ENCODE measurements at regions not wholly inside any gene's neighbourhood (a gene's known extent, or its start where the extent isn't known, plus 50 kb on each side); places are given as distances from the start of the nearest gene placed in this dataset.

DNA sequence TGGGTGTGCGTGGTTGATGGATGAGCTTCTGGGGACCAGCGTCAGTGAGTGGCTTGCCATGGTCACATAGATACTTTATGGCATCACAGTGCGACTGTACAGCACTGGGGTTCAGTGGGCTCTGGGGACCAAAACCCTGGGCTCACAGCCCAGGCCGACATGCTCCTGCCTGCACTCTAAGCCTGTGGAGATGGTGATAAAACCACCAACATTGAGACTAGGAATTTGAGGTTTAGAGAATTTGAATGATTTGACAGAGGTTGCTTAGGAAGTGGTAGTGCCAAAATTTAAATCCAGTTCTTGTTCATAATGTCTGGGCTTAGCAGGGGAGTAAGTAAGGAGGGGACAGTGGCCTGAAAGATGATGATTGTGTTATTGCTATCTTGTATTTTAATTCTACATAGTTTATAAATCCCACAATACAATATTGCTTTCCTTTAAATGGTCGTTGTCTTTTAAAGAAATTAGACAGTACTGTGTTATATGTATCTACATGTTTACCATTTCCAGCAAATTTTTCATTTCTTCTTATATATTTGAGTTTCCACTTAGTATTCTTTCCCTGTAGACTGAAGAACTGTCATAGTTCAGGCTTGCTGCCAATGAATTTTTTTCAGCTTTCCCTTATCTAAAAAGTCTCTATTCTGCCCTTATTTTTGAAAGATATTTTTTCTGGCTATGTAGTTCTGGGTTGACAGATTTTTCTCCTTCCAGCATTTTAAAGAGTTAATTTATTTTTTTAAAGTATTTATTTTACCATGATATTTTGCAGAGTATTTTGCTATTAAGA, 235.4 kb upstream of the RGMA start:
- no peak overlapping the region for H3K4me3 ChIP-seq
- H3K9me3 ChIP-seq (replicated peaks) = no peaks in the 10 kb centered on the region
- H3K36me3 ChIP-seq = no peaks in the 10 kb centered on the region
- no peak for DNase-seq (ENCODE audit: low read depth in 1 of 2, low spot score in 2 of 2)
- no peak overlapping the region for H3K27ac ChIP-seq
- H3K27me3 ChIP-seq (replicated peaks) = no peaks in the 10 kb centered on the region
- peaks cover 16% of the 10 kb centered on the region for H3K4me1 ChIP-seq (replicated peaks)

DNA sequence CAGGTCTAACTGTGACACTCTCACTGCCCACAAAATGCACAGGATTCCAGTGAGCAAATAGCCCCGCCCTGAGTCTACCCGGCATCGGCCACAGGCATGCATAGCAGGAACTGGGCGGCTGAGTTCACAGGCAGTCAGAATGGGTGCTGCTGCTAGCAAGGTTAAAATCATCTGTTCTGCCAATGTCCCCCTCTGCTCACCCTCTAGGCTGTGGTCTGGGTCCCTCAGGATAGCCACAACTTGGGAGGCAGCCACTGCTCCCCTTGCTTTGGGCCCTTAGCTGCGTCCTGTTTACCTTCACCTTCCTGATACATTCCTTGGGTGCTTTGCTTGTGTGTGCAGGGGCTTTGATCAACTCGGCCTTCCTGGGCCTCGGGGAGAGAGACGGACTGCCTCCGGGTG, 232.9 kb upstream of the RGMA start:
- DNase-seq (ENCODE audit: low read depth in 1 of 2, low spot score in 2 of 2) = peak; percentile 82

DNA sequence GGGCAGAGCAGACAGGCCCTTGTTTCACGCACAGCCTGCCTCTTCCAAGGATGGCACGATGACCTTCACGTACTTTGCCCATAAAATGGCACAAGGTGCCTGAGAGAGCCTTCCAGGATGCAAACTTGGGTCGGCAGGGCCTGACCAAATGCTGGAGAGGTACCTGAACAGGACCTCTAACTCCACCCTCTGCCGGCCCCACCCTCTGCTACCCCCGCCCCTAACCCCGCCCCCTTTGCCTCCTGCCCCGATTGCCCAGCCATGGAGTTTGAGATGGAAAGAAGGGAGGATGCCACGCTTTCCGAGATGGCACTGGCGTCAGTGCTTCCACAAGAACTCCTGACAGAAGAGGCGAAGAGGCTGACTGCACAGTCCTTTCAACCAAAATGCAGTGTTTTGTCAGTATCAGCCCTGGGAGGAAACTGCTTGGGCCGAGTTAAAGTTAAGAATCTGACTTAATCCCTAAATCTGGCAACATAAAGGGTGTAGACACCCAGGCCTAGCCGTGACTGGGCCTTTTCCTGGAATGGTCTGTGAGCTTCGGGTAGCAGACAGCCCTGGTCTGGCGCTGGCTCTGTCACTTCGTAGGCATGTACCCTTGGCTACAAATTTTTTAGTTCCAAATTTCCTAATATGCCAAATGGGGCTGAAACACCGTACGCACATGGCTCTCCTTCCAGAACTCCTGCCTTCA, 230.3 kb upstream of the RGMA start:
- H3K4me1 ChIP-seq (replicated peaks) = peaks cover 16% of the 10 kb centered on the region
- no peaks in the 10 kb centered on the region for H3K9me3 ChIP-seq (replicated peaks)
- no peak overlapping the region for H3K4me3 ChIP-seq
- no peak overlapping the region for H3K27ac ChIP-seq
- DNase-seq (ENCODE audit: low read depth in 1 of 2, low spot score in 2 of 2) = no peak
- no peaks in the 10 kb centered on the region for H3K27me3 ChIP-seq (replicated peaks)
- no peaks in the 10 kb centered on the region for H3K36me3 ChIP-seq

More for the DNA sequence above, 232.9 kb upstream of the RGMA start:
- Histone ChIP-seq H3K4me3 (no peak overlapping the region), H3K27ac (peak overlapping the region; percentile 70), H3K4me1 (replicated peaks) (peaks cover 16% of the 10 kb centered on the region), H3K27me3 (replicated peaks) (no peaks in the 10 kb centered on the region), H3K36me3 (no peaks in the 10 kb centered on the region), H3K9me3 (replicated peaks) (no peaks in the 10 kb centered on the region)

DNA sequence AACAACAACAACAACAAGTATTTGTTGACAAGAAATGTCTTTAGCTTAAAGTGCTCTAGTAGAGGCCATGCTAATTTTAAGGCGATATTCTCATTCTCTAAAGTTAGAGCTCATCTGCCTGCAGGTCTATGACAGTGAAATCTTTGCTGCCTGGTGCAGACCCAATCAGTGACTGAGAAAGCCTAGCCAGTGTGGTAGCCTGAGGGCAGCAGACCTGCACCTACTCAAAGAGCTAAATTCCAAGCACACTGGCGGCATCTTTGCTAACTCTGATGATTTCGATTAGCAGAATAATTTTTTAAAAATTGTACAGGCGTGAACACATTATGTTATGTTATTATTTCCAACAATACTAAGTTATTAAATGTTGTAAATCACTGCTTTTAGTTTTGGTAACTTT, 228.8 kb upstream of the RGMA start:
- H3K4me3 ChIP-seq = no peak overlapping the region
- H3K9me3 ChIP-seq (replicated peaks) = no peaks in the 10 kb centered on the region
- H3K27ac ChIP-seq = no peak overlapping the region
- no peaks in the 10 kb centered on the region for H3K27me3 ChIP-seq (replicated peaks)
- H3K36me3 ChIP-seq = no peaks in the 10 kb centered on the region
- H3K4me1 ChIP-seq (replicated peaks) = peaks cover 16% of the 10 kb centered on the region
- DNase-seq (ENCODE audit: low read depth in 1 of 2, low spot score in 2 of 2) = no peak

DNA sequence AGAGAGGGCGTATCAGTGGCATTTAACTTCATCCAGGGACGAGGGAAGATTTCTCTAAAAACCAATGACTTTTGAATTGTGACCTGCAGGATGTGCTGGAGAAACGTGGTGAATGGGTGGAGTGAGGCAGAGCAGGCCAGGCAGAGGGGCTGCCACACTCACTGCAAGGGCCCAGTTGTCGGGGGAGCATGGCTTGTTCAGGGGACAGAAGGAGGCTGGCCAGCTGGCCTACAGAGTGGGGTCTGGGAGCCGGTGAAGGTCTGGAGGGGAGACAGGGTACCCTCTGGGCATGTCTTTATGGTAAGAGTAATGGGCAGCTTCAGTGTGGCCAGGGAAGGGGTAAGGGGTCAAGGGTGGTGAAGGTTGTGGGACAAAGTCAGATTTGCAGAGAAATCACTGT, 225.2 kb upstream of the RGMA start:
- Histone ChIP-seq H3K4me3 (no peak overlapping the region), H3K36me3 (no peaks in the 10 kb centered on the region), H3K9me3 (replicated peaks) (no peaks in the 10 kb centered on the region; the same call in 1 of the 2 replicates), H3K27me3 (replicated peaks) (no peaks in the 10 kb centered on the region), H3K27ac (no peak overlapping the region), H3K4me1 (replicated peaks) (no peaks in the 10 kb centered on the region)
- DNase-seq (ENCODE audit: low read depth in 1 of 2, low spot score in 2 of 2) = no peak

DNA sequence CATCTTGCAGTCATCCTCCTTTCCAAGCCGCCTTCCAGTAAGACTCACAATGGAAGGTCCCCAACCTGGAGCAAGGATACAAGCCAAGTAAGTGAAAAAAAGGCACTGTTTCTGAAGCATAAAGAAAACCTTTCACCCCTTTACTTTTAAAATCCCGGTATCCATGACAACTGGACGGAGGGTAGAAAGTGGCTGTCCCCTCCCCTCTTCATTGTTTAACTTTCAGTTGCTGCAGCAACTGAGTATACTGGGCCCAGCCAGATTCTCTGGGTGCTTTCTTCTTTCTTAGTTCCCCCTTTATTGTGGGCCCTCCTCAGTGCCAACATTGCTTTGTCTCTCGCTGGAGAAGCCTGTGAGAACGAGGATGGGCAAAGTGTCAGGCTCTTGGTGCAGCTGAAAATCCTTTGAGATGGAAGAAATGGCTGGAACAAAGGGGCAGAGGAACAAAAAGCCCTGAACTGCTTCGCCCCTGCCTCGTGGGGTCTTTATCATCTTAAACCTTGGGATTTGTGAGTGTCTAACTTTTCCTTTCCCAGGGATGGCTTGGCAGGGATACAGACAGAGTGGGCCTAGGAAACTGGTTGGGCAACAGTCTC, 224.0 kb upstream of the RGMA start:
- Histone ChIP-seq H3K27me3 (replicated peaks) (no peaks in the 10 kb centered on the region), H3K27ac (no peak overlapping the region), H3K4me3 (no peak overlapping the region), H3K9me3 (replicated peaks) (no peaks in the 10 kb centered on the region; the same call in 1 of the 2 replicates), H3K36me3 (no peaks in the 10 kb centered on the region), H3K4me1 (replicated peaks) (no peaks in the 10 kb centered on the region)
- DNase-seq (ENCODE audit: low read depth in 1 of 2, low spot score in 2 of 2) = no peak

DNA sequence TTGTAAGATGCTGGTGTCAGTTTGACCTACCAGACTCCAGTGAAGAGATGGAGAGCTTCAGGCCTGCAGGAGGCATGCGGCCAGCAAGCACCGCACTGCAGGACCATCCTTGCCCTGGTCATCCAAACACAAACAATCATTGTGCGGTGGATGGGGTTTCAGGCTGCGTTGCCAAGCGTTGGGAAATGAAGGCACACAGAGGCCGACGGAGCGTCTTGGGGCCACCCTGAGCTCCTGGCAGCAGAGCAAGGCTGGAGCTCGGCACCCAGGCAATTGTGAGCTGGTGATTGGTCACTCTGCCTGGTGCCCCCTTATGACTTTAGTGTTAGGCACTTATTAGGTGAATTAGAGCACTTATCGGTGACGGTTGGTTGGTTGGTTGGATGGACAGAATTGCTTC, 222.6 kb upstream of the RGMA start:
- Histone ChIP-seq H3K27ac (no peak overlapping the region), H3K27me3 (replicated peaks) (no peaks in the 10 kb centered on the region), H3K9me3 (replicated peaks) (no peaks in the 10 kb centered on the region; the same call in 1 of the 2 replicates), H3K4me3 (no peak overlapping the region), H3K36me3 (no peaks in the 10 kb centered on the region), H3K4me1 (replicated peaks) (no peaks in the 10 kb centered on the region)
- peak in 1 of 2 experiments; percentile 25 for DNase-seq (ENCODE audit: low read depth in 1 of 2, low spot score in 2 of 2)

DNA sequence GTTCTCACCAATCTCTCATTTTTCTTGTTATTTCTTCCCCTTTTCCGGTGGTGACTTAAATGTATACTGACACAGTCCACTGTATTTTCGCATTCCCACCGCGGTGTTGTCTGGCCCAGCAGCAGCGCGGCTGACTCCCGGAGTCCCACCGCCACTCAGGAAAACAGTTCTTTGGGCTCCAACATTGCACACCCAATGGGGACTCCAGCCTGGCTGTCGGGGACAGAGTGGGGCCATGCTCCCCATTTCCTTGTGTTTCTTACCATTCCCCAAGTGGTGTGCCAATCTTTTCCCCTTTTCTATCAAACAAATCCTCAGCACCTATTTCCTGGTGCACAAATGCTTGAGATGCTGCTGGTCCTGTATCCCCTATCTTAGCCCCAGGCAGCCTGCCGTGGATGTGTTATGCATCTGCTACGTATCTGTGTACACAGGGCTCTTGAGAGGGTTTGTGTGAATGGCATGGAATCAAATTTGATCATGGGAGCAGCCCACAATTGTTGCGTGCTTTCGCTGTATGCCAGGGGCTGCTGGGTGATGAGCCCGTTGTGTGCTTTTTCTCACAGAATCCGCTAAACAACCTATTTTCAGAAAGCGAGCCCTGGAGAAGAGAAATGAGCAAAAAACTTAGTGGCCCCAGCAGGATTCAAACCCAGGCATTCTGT, 219.1 kb upstream of the RGMA start:
- DNase-seq (ENCODE audit: low read depth in 1 of 2, low spot score in 2 of 2) = peak in 1 of 2 experiments; percentile 6
- no peaks in the 10 kb centered on the region; the same call in 1 of the 2 replicates for H3K9me3 ChIP-seq (replicated peaks)

DNA sequence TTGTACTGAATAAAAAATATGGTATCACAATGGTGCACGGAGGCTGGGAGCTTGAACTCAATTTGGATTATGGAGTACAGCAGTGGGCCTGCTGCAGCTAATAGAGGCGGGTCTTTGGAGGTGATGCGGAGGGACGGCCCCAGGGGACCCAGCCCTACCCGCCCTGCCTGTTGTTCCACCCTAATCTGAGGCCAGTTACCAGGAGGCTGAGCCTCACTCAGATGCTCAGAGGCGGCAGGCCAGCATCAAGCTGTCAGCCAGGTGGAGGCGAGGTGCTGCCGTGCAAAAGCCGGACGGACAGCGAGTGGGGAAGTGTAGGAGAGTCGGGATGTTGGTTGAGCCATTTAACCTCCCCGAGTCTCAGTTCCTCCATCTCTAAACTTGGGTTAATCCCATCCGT, 218.5 kb upstream of the RGMA start:
- no peak overlapping the region for H3K4me3 ChIP-seq
- DNase-seq (ENCODE audit: low read depth in 1 of 2, low spot score in 2 of 2) = no peak
- no peaks in the 10 kb centered on the region for H3K36me3 ChIP-seq
- no peaks in the 10 kb centered on the region for H3K27me3 ChIP-seq (replicated peaks)
- H3K4me1 ChIP-seq (replicated peaks) = no peaks in the 10 kb centered on the region
- no peak overlapping the region for H3K27ac ChIP-seq
- no peaks in the 10 kb centered on the region; the same call in 1 of the 2 replicates for H3K9me3 ChIP-seq (replicated peaks)

More for the DNA sequence above, 219.1 kb upstream of the RGMA start:
- Histone ChIP-seq H3K27ac (no peak overlapping the region), H3K27me3 (replicated peaks) (no peaks in the 10 kb centered on the region), H3K4me1 (replicated peaks) (no peaks in the 10 kb centered on the region), H3K36me3 (no peaks in the 10 kb centered on the region), H3K4me3 (no peak overlapping the region)

DNA sequence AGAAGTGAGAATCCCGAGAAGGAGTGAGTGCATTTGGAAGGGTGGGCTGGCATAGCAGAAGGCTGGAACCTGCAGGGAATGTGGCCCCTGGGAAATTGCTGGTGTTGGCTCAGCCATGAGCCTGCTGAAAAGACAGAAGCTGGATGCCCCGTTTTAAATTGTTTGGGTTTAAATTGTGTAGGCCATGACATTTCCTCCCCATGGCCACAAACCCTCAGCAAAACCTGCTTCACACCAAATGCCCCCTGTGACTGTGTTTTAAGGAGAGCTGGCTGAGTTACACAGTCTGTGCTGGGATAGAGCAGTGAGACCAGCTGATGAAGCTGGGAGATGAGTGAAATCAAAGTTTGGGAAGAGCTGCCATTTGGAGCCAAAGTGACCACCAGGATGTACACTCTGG, 216.3 kb upstream of the RGMA start:
- DNase-seq (ENCODE audit: low read depth in 1 of 2, low spot score in 2 of 2) = no peak
- no peaks in the 10 kb centered on the region for H3K9me3 ChIP-seq (replicated peaks)
- H3K4me1 ChIP-seq (replicated peaks) = no peaks in the 10 kb centered on the region

DNA sequence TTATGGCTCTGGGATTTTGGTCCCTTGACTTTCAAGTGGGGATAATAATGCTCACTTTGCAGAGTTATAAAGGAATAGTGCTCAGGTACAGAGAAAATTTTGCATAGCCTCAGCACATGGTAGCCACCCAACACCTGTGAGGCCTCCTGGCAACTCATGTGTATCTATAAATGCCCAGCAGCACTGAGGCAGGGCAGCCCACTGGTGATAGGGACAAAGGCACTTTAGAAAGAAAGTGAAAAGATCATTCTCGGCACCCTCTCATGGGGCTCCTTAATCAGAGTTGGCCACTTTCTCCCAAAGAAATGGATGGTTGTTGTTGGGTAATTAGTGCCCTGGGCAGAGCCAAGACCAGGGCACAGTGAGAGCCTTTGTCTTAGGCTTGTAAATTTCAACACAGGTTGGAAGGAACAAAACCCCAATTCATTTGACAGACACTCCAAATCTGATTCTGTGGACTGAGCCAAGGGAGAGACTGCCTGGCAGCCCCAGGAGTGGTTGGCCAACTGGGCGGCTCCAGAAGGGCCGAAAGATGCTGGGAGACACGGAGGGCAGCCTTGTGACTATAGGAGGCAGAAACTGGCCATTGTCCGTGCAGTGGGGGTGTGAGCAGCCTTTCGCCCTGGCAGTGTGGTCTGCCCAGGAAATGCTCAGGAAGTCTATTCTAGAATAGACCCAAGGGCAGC, 213.2 kb upstream of the RGMA start:
- Histone ChIP-seq H3K36me3 (no peaks in the 10 kb centered on the region), H3K9me3 (replicated peaks) (no peaks in the 10 kb centered on the region; the same call in 1 of the 2 replicates)
- DNase-seq (ENCODE audit: low read depth in 1 of 2, low spot score in 2 of 2) = peak in 1 of 2 experiments; percentile 25

More for the DNA sequence above, 216.3 kb upstream of the RGMA start:
- Histone ChIP-seq H3K27ac (no peak overlapping the region), H3K27me3 (replicated peaks) (no peaks in the 10 kb centered on the region), H3K36me3 (no peaks in the 10 kb centered on the region), H3K4me3 (no peak overlapping the region)

DNA sequence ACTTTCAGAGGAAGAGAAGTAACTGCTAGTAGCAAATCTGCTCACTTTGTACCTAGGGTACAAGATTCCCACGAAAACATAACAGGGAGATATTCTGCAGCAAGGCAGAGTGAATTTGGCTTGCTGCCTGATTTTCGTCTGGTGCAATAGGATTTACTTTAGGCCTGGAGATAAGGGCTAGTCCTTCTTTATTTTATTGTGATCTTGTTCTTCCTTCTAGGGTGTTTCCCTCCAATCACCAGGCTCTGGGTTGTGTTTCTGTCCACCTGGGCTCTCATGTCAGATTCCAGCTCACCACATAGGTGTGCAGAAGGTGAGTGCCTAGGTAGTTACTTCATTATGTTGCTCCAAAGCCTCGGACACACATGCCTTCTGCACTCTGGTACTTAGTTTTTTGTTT, 211.8 kb upstream of the RGMA start:
- Histone ChIP-seq H3K27me3 (replicated peaks) (no peaks in the 10 kb centered on the region), H3K36me3 (no peaks in the 10 kb centered on the region), H3K4me1 (replicated peaks) (no peaks in the 10 kb centered on the region), H3K9me3 (replicated peaks) (no peaks in the 10 kb centered on the region; the same call in 1 of the 2 replicates), H3K27ac (no peak overlapping the region), H3K4me3 (no peak overlapping the region)
- peak in 1 of 2 experiments; percentile 3 for DNase-seq (ENCODE audit: low read depth in 1 of 2, low spot score in 2 of 2)

More for the DNA sequence above, 213.2 kb upstream of the RGMA start:
- H3K27me3 ChIP-seq (replicated peaks) = no peaks in the 10 kb centered on the region
- H3K4me3 ChIP-seq = no peak overlapping the region
- H3K4me1 ChIP-seq (replicated peaks) = no peaks in the 10 kb centered on the region
- no peak overlapping the region for H3K27ac ChIP-seq

DNA sequence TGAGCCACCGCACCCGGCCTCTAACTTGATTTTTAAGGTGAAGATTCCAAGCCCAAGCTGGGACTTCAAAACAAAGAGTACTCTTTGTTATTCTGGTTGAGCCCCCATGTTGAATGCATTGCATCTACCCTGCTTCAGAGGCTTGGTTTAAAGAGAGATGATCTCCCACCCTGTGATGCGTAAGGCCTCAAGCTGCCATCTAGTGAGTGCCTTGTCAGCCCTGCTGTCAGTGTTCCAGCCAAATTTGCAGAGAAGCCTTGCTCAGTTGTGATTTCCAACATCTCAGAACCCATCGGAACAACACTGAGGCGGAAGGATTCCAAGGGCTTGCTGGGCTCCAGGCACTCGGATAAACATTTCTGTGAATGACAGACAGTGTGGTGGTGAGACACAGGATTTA, 210.7 kb upstream of the RGMA start:
- Histone ChIP-seq H3K4me1 (replicated peaks) (no peaks in the 10 kb centered on the region), H3K36me3 (no peaks in the 10 kb centered on the region), H3K9me3 (replicated peaks) (no peaks in the 10 kb centered on the region; the same call in 1 of the 2 replicates), H3K27me3 (replicated peaks) (no peaks in the 10 kb centered on the region), H3K27ac (no peak overlapping the region), H3K4me3 (no peak overlapping the region)
- peak in 1 of 2 experiments; percentile 12 for DNase-seq (ENCODE audit: low read depth in 1 of 2, low spot score in 2 of 2)

All from SJSA1 (cell line).